HCT116 (cell line): ENCODE measurements at regions not wholly inside any gene's neighbourhood (a gene's known extent, or its start where the extent isn't known, plus 50 kb on each side); places are given as distances from the start of the nearest gene placed in this dataset.

Source experiments
- ATAC-seq: fragments of 200-7000 bp; cut with Tn5 transposase; 2 replicates; pipeline ENCODE4 v1.9.1; 2020; ENCODE audit warnings: mild to moderate bottlenecking, moderate library complexity
- BruUV-seq: library from RNA; stranded (reverse); fragments of 400-500 nt; replicated peaks from 2 replicates; lab custom pipeline; 2021; lab: Mats Ljungman, UMichigan
- CTCF ChIA-PET: fragments of 300-600 bp; sonication (Branson Sonifier 250); formaldehyde crosslinking; loops from one replicate; lab custom pipeline; 2021; ENCODE audit warnings: antibody characterized with exemption; lab: Charles Lee
- POLR2A ChIA-PET: fragments of 300-600, 350-600 bp; sonication (Branson Sonifier 250); formaldehyde crosslinking; loops from one replicate; lab custom pipeline; 2021; ENCODE audit warnings: antibody characterized with exemption; lab: Charles Lee
- RAD21 ChIA-PET, 2 experiments: fragments of 300-600 bp; sonication (Branson Sonifier 250); formaldehyde crosslinking; loops; one replicate each; lab custom pipeline; 2023; ENCODE audit warnings: low total read pairs in 2 of 2; ENCODE audit not compliant: uncharacterized antibody in 2 of 2, unreplicated experiment in 2 of 2, low non-redundant PET in 1 of 2; lab: Charles Lee
- DNase-seq: peaks from one replicate; pipeline ENCODE4 v3.0.0-alpha.2; 2010; ENCODE audit warnings: low read depth, low spot score
- H2AFZ ChIP-seq: fragments of 200-600 bp; shearing (Covaris generic), sonication (generic); 2 replicates; pipeline ENCODE4 v1.6.1; 2017; ENCODE audit warnings: low read depth, mixed run types, mixed read lengths, antibody characterized with exemption, low read length; ENCODE audit not compliant: poor library complexity, severe bottlenecking
- H3K27ac ChIP-seq: 2 replicates; pipeline ENCODE4 v1.5.1; 2012; ENCODE audit warnings: low read depth, low read length
- H3K27me3 ChIP-seq: fragments of 200-600 bp; sonication (generic); 2 replicates; pipeline ENCODE4 v1.6.1; 2016; ENCODE audit warnings: mixed run types, low read length, mixed read lengths; ENCODE audit not compliant: insufficient read depth
- H3K36me3 ChIP-seq, 2 experiments: fragments of 200-500 bp in 1 of 2; fragments of 200-600 bp in 1 of 2; sonication (Bioruptor generic) in 1 of 2; sonication (generic) in 1 of 2; 2 replicates each; pipeline versions ENCODE4 v1.5.1 to v1.6.1; 2014 to 2016; ENCODE audit warnings: low read length in 2 of 2, inconsistent platforms in 1 of 2, mixed read lengths in 1 of 2, mixed run types in 1 of 2; ENCODE audit not compliant: insufficient read depth in 2 of 2, control insufficient read depth in 1 of 2
- H3K4me1 ChIP-seq, 2 experiments: fragments of 200-600 bp in 1 of 2; sonication (generic) in 1 of 2; 2 replicates each; pipeline versions ENCODE4 v1.5.1 to v1.6.1; 2012 to 2017; ENCODE audit warnings: low read length in 2 of 2, inconsistent platforms in 1 of 2, mild to moderate bottlenecking in 1 of 2, mixed read lengths in 1 of 2, mixed run types in 1 of 2, moderate library complexity in 1 of 2; ENCODE audit not compliant: insufficient read depth in 2 of 2, control insufficient read depth in 1 of 2
- H3K4me2 ChIP-seq: fragments of 200-600 bp; sonication (generic); 2 replicates; pipeline ENCODE4 v1.6.1; 2017; ENCODE audit warnings: mixed run types, low read length, mixed read lengths
- H3K4me3 ChIP-seq, 2 experiments: fragments of 200-600 bp in 1 of 2; sonication (generic) in 1 of 2; replicated peaks in 1 of 2; 2 replicates each; pipeline ENCODE4 v1.5.1; 2011 to 2016; ENCODE audit warnings: low read length in 2 of 2, control low read depth in 1 of 2, low read depth in 1 of 2, mild to moderate bottlenecking in 1 of 2, mixed read lengths in 1 of 2, mixed run types in 1 of 2
- H3K79me2 ChIP-seq: fragments of 200-600 bp; sonication (generic); 2 replicates; pipeline ENCODE4 v1.6.1; 2017; ENCODE audit warnings: mild to moderate bottlenecking, mixed run types, low read length, moderate library complexity, mixed read lengths; ENCODE audit not compliant: insufficient read depth
- H3K9ac ChIP-seq: fragments of 200-600 bp; sonication (generic); 2 replicates; pipeline ENCODE4 v1.6.1; 2016; ENCODE audit warnings: low read length, mixed read lengths
- H3K9me2 ChIP-seq: fragments of 200-600 bp; sonication (generic), shearing (Covaris generic); 2 replicates; pipeline ENCODE4 v1.6.1; 2017; ENCODE audit warnings: mixed run types, mild to moderate bottlenecking, moderate library complexity; ENCODE audit not compliant: insufficient read depth
- H3K9me3 ChIP-seq, 2 experiments: fragments of 200-500 bp in 1 of 2; fragments of 200-600 bp in 1 of 2; sonication (Bioruptor generic) in 1 of 2; sonication (generic) in 1 of 2; 2 replicates each; pipeline ENCODE4 v1.6.1; 2014 to 2017; ENCODE audit warnings: low read length in 2 of 2, mixed read lengths in 2 of 2, inconsistent platforms in 1 of 2, low read depth in 1 of 2, mild to moderate bottlenecking in 1 of 2, mixed run types in 1 of 2, moderate library complexity in 1 of 2; ENCODE audit not compliant: control insufficient read depth in 1 of 2, insufficient read depth in 1 of 2
- H4K20me1 ChIP-seq: fragments of 200-600 bp; sonication (generic), shearing (Covaris generic); 2 replicates; pipeline ENCODE4 v1.6.1; 2017; ENCODE audit warnings: mixed run types, mild to moderate bottlenecking, moderate library complexity; ENCODE audit not compliant: insufficient read depth
- CTCF ChIP-seq, 3 experiments: fragments of 200-600 bp in 1 of 3; sonication (generic) in 1 of 3; IDR thresholded peaks in 2 of 3; conservative IDR thresholded peaks in 1 of 3; 2 replicates each; pipeline ENCODE4 v1.5.1; 2012 to 2017; ENCODE audit warnings: low read depth in 2 of 3, low read length in 2 of 3, antibody characterized with exemption in 1 of 3, borderline replicate concordance in 1 of 3, control low read depth in 1 of 3, mild to moderate bottlenecking in 1 of 3, mixed read lengths in 1 of 3, mixed run types in 1 of 3, moderate library complexity in 1 of 3; ENCODE audit not compliant: insufficient read depth in 1 of 3
- RAD21 ChIP-seq: IDR thresholded peaks from 2 replicates; pipeline ENCODE4 v1.6.1; 2012; ENCODE audit warnings: low read depth, mild to moderate bottlenecking
- ZBTB33 ChIP-seq: IDR thresholded peaks from 2 replicates; pipeline ENCODE4 v1.6.1; 2011; ENCODE audit warnings: mild to moderate bottlenecking, low read length, moderate library complexity; ENCODE audit not compliant: insufficient replicate concordance; ENCODE audit errors: extremely low read depth
- intact Hi-C: fragments of 100-400 bp; cut with micrococcal nuclease; formaldehyde crosslinking; loops from 2 replicates; pipeline ENCODE4 v1.10.0; 2022

GRCh38 chr2:16507655-16508489, 157.8 kb downstream of the CYRIA start:
- TF ChIP-seq CTCF (IDR thresholded peaks at IDR 0.05 in 2 of 3, conservative IDR thresholded peaks at IDR 0.05 in 1 of 3; ENCODE audit: borderline replicate concordance in 1 of 3, insufficient read depth in 1 of 3, low read depth in 2 of 3, low read length in 2 of 3), result peak; percentile 15 to 26 (median 24); a peak in 3 of 6 replicates
- TF ChIP-seq RAD21, result peak; percentile 52
- no peak for TF ChIP-seq ZBTB33
- TF ChIP-seq, all 23 proteins: peak for 2
- no TSS peak for BruUV-seq
- peak; percentile 84 for ATAC-seq
- H3K4me2 ChIP-seq, result no peak overlapping the region
- no peaks in the 10 kb centered on the region for H3K79me2 ChIP-seq
- ChIA-PET POLR2A (no interaction called here), RAD21 (no interaction called here), CTCF (no interaction called here)
- H3K27ac ChIP-seq, result no peak overlapping the region
- no peak for DNase-seq
- no peak overlapping the region for H3K4me3 ChIP-seq
- no peaks in the 10 kb centered on the region for H4K20me1 ChIP-seq
- intact Hi-C loops, result loop anchor here (5.0 kb wide), 1 partner anchor 871 kb away; no protein-coding TSS in a partner anchor
- H3K4me1 ChIP-seq, result no peaks in the 10 kb centered on the region
- H3K9me3 ChIP-seq, result no peaks in the 10 kb centered on the region
- no peak overlapping the region for H3K9ac ChIP-seq
- no peaks in the 10 kb centered on the region for H3K9me2 ChIP-seq
- H3K36me3 ChIP-seq, result no peaks in the 10 kb centered on the region
- H2AFZ ChIP-seq, result no peak overlapping the region
- peaks cover 5% of the 10 kb centered on the region; the same call in 1 of the 2 replicates for H3K27me3 ChIP-seq
